A673 (cell line): ENCODE measurements at regions not wholly inside any gene's neighbourhood (a gene's known extent, or its start where the extent isn't known, plus 50 kb on each side); places are given as distances from the start of the nearest gene placed in this dataset.

Experiments
- BruUV-seq: library from RNA; stranded (reverse); fragments of 400-500 nt; replicated peaks from 2 replicates; lab custom pipeline; 2021; lab: Mats Ljungman, UMichigan
- CTCF ChIA-PET: fragments of 300-600 bp; sonication (Branson Sonifier 250); formaldehyde crosslinking; loops from one replicate; lab custom pipeline; 2022; ENCODE audit warnings: antibody characterized with exemption; lab: Charles Lee
- POLR2A ChIA-PET: fragments of 300-600 bp; sonication (Branson Sonifier 250); formaldehyde crosslinking; loops from one replicate; lab custom pipeline; 2022; ENCODE audit warnings: antibody characterized with exemption; ENCODE audit not compliant: low non-redundant PET; lab: Charles Lee
- DNase-seq: peaks from one replicate; pipeline ENCODE4 v3.0.0-alpha.2; 2015; ENCODE audit warnings: low spot score
- H3K27ac ChIP-seq: fragments of 200-600 bp; sonication (generic); 2 replicates; pipeline ENCODE4 v1.5.1; 2016; ENCODE audit warnings: mixed run types, low read depth, mild to moderate bottlenecking, mixed read lengths, antibody characterized with exemption, low read length; ENCODE audit not compliant: poor library complexity, severe bottlenecking
- H3K27me3 ChIP-seq: fragments of 200-600 bp; sonication (generic); replicated peaks from 2 replicates; pipeline ENCODE4 v1.6.1; 2017; ENCODE audit warnings: mixed run types, low read depth, mild to moderate bottlenecking, mixed read lengths, antibody characterized with exemption, low read length; ENCODE audit not compliant: insufficient read depth, poor library complexity
- H3K36me3 ChIP-seq: fragments of 200-600 bp; sonication (generic); 2 replicates; pipeline ENCODE4 v1.6.1; 2016; ENCODE audit warnings: mixed run types, mild to moderate bottlenecking, mixed read lengths, antibody characterized with exemption, low read length; ENCODE audit not compliant: insufficient read depth, poor library complexity, severe bottlenecking
- H3K4me1 ChIP-seq: fragments of 200-600 bp; sonication (generic); 2 replicates; pipeline ENCODE4 v1.6.1; 2017; ENCODE audit warnings: mixed run types, mild to moderate bottlenecking, mixed read lengths, antibody characterized with exemption, low read length; ENCODE audit not compliant: insufficient read depth, poor library complexity, severe bottlenecking
- H3K4me3 ChIP-seq: fragments of 200-600 bp; sonication (generic); 2 replicates; pipeline ENCODE4 v1.5.1; 2016; ENCODE audit warnings: low read depth, mixed run types, mild to moderate bottlenecking, mixed read lengths, low read length; ENCODE audit not compliant: poor library complexity, severe bottlenecking
- H3K9me3 ChIP-seq: fragments of 200-600 bp; sonication (generic); 2 replicates; pipeline ENCODE4 v1.6.1; 2016; ENCODE audit warnings: mixed run types, low read depth, mild to moderate bottlenecking, mixed read lengths, antibody characterized with exemption, low read length; ENCODE audit not compliant: poor library complexity, severe bottlenecking
- EZH2 ChIP-seq: fragments of 200-600 bp; sonication (generic); IDR thresholded peaks from 2 replicates; pipeline ENCODE4 v1.6.1; 2017; ENCODE audit warnings: borderline replicate concordance, low read depth, mild to moderate bottlenecking, mixed read lengths, antibody characterized with exemption, low read length; ENCODE audit not compliant: poor library complexity, severe bottlenecking
- intact Hi-C: fragments of 100-400 bp; cut with micrococcal nuclease; formaldehyde crosslinking; loops from one replicate; pipeline ENCODE4 v1.10.0; 2022; ENCODE audit not compliant: unreplicated experiment
- TF ChIP-seq, protein P1 (sequence below): fragments of 300-800, 200-600 bp; sonication (generic); conservative IDR thresholded peaks from 2 replicates; pipeline ENCODE4 v1.5.1; 2017; ENCODE audit warnings: low read depth, mild to moderate bottlenecking, antibody characterized with exemption, low read length, moderate library complexity, mixed read lengths

DNA sequence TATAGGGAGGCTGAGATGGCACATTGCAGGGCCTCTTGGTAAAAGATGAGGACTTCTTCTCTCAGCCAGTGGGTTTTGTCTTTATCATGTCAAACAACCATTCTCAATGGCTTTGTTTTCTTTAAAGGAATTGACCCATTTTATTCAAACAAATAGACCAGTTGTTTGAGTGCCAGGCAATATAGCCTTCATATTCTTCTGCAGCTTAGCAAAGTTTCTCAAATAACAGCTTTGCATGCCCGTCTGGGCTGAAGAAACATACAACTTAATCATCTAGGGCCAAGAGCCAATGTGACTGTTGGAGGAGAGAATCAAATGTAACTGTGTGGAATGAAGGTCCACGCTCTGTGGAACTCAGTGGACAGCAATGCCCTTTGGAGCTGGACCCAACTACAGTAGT lies 57.4 kb upstream of the ADRA1B start:
- Histone ChIP-seq H3K4me3 (no peak overlapping the region), H3K9me3 (no peaks in the 10 kb centered on the region), H3K36me3 (no peaks in the 10 kb centered on the region), H3K27ac (no peak overlapping the region), H3K27me3 (no peaks in the 10 kb centered on the region), H3K4me1 (no peaks in the 10 kb centered on the region)
- no TSS peak for BruUV-seq
- no peak for DNase-seq
- no peak for TF ChIP-seq EZH2
- TF ChIP-seq, protein P1, sequence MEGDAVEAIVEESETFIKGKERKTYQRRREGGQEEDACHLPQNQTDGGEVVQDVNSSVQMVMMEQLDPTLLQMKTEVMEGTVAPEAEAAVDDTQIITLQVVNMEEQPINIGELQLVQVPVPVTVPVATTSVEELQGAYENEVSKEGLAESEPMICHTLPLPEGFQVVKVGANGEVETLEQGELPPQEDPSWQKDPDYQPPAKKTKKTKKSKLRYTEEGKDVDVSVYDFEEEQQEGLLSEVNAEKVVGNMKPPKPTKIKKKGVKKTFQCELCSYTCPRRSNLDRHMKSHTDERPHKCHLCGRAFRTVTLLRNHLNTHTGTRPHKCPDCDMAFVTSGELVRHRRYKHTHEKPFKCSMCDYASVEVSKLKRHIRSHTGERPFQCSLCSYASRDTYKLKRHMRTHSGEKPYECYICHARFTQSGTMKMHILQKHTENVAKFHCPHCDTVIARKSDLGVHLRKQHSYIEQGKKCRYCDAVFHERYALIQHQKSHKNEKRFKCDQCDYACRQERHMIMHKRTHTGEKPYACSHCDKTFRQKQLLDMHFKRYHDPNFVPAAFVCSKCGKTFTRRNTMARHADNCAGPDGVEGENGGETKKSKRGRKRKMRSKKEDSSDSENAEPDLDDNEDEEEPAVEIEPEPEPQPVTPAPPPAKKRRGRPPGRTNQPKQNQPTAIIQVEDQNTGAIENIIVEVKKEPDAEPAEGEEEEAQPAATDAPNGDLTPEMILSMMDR, result no peak
- CTCF ChIA-PET, result interaction anchor here (0.6 kb wide), 1 partner anchor 221 kb away, joined by 3 read pairs; no protein-coding TSS in a partner anchor
- intact Hi-C loops, result no loop called here
- POLR2A ChIA-PET, result no interaction called here

DNA sequence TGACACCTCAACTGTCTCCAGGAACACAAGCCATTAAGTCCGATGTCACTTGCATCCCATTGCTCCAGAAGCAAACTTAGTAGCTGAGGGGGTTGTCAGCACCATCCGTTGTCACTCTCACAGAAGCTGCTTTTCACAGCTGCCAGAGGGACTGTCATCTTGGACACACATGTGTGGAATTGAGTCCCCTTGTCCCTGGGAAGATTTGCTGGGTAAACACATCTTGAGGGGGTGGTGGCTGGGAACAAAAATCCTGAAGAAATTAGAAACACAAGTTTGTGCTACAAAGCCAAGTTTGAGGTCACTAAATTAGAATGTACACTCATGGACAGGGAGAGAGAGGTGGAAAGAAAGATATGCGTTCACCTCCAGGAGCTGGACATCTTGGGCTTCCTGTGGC lies 55.2 kb upstream of the ADRA1B start:
- Histone ChIP-seq H3K27me3 (peaks cover 8% of the 10 kb centered on the region), H3K27ac (no peak overlapping the region), H3K4me1 (peaks cover 4% of the 10 kb centered on the region), H3K4me3 (no peak overlapping the region), H3K36me3 (no peaks in the 10 kb centered on the region), H3K9me3 (no peaks in the 10 kb centered on the region)
- no TSS peak for BruUV-seq
- ChIA-PET POLR2A (no interaction called here), CTCF (no interaction called here)
- no peak for DNase-seq
- TF ChIP-seq EZH2, result no peak
- TF ChIP-seq, protein P1, result no peak
- intact Hi-C loops, result no loop called here

DNA sequence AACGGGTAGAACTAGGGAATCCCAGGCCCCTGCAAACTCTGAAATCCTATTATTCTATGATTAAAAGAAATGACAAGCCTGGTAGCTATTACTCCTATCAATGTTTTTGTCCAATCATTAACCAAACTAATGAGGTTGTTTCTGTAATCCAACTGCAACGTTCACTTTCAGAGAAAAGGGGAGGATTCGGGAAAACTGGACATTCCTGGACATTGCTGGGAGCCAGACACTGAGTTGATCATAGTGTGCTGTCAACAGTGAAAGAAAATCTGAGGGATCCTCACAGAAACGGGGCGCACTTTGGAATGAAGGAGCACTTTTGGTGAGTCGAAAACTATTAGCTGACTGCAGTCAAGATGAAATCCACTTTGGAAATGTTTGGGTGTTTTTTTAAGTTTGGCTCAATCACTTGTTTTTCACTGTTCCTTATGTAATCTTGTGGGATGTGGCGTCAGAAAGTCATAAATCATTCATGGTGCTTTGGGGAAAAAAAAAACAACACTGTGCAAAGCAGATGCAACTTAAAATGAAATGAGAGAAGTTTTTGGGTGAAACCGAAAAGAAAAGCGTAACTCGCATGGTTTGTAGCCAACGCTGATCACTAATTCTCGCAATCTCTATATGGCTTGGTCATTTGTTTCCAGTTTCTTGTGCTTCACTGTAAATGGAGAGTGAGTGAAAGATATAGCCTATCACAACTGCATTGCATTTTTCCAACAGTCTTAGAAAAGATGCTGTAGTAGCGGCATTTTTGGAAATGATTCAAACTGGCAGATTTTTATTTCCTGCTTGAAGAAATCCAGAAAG lies 51.2 kb upstream of the ADRA1B start:
- H3K36me3 ChIP-seq, result no peaks in the 10 kb centered on the region
- intact Hi-C loops, result no loop called here
- BruUV-seq, result no TSS peak
- DNase-seq, result no peak
- H3K4me1 ChIP-seq, result peaks cover 4% of the 10 kb centered on the region
- peaks cover 14% of the 10 kb centered on the region for H3K27me3 ChIP-seq
- ChIA-PET CTCF (no interaction called here), POLR2A (no interaction called here)
- H3K27ac ChIP-seq, result no peak overlapping the region
- no peak for TF ChIP-seq EZH2
- TF ChIP-seq, protein P1, result no peak
- no peak overlapping the region for H3K4me3 ChIP-seq
- H3K9me3 ChIP-seq, result no peaks in the 10 kb centered on the region
